ENCODE measurements at regions not wholly inside any gene's neighbourhood (a gene's known extent, or its start where the extent isn't known, plus 50 kb on each side); places are given as distances from the start of the nearest gene placed in this dataset.

GRCh38 chr16:48949636-48950035, 332.0 kb downstream of the CBLN1 start:
- no peak for DNase-seq (ENCODE audit: low read depth, low spot score)

GRCh38 chr16:48948911-48949310, 332.7 kb downstream of the CBLN1 start:
- DNase-seq (ENCODE audit: low read depth, low spot score): no peak

- no peak for DNase-seq (ENCODE audit: low read depth, low spot score)
Observed at GRCh38 chr16:48947371-48947713, 334.3 kb downstream of the CBLN1 start.

- no peak for DNase-seq (ENCODE audit: low read depth, low spot score)
Observed at GRCh38 chr16:48946686-48947370, 334.8 kb downstream of the CBLN1 start.

GRCh38 chr16:48942996-48943395, 333.0 kb upstream of the N4BP1 start:
- DNase-seq (ENCODE audit: low read depth, low spot score): no peak

GRCh38 chr16:48936811-48937210, 326.8 kb upstream of the N4BP1 start:
- DNase-seq (ENCODE audit: low read depth, low spot score): no peak

- no peak for DNase-seq (ENCODE audit: low read depth, low spot score)
Observed at GRCh38 chr16:48932216-48932855, 322.4 kb upstream of the N4BP1 start.

GRCh38 chr16:48930951-48931553, 321.1 kb upstream of the N4BP1 start:
- no peak for DNase-seq (ENCODE audit: low read depth, low spot score)

GRCh38 chr16:48919791-48920190, 309.8 kb upstream of the N4BP1 start:
- no peak for DNase-seq (ENCODE audit: low read depth, low spot score)

- DNase-seq (ENCODE audit: low read depth, low spot score): no peak
Observed at GRCh38 chr16:48918520-48919258, 308.7 kb upstream of the N4BP1 start.

GRCh38 chr16:48916566-48916965, 306.6 kb upstream of the N4BP1 start:
- no peak for DNase-seq (ENCODE audit: low read depth, low spot score)

GRCh38 chr16:48914070-48914469, 304.1 kb upstream of the N4BP1 start:
- no peak for DNase-seq (ENCODE audit: low read depth, low spot score)

- no peak for DNase-seq (ENCODE audit: low read depth, low spot score)
Observed at GRCh38 chr16:48913384-48913783, 303.4 kb upstream of the N4BP1 start.

- DNase-seq (ENCODE audit: low read depth, low spot score): no peak
Observed at GRCh38 chr16:48912360-48912759, 302.4 kb upstream of the N4BP1 start.

GRCh38 chr16:48911700-48912099, 301.7 kb upstream of the N4BP1 start:
- DNase-seq (ENCODE audit: low read depth, low spot score): no peak

- no peak for DNase-seq (ENCODE audit: low read depth, low spot score)
Observed at GRCh38 chr16:48910214-48910613, 300.2 kb upstream of the N4BP1 start.

- DNase-seq (ENCODE audit: low read depth, low spot score): no peak
Observed at GRCh38 chr16:48909231-48909630, 299.3 kb upstream of the N4BP1 start.

- DNase-seq (ENCODE audit: low read depth, low spot score): no peak
Observed at GRCh38 chr16:48907906-48908634, 298.1 kb upstream of the N4BP1 start.

- DNase-seq (ENCODE audit: low read depth, low spot score): no peak
Observed at GRCh38 chr16:48905632-48906505, 295.9 kb upstream of the N4BP1 start.

- DNase-seq (ENCODE audit: low read depth, low spot score): no peak
Observed at GRCh38 chr16:48904333-48904732, 294.4 kb upstream of the N4BP1 start.

GRCh38 chr16:48903039-48903438, 293.1 kb upstream of the N4BP1 start:
- no peak for DNase-seq (ENCODE audit: low read depth, low spot score)

Measured in iPS DF 19.7 (cell line).